SW480 (cell line): ENCODE measurements at regions not wholly inside any gene's neighbourhood (a gene's known extent, or its start where the extent isn't known, plus 50 kb on each side); places are given as distances from the start of the nearest gene placed in this dataset.
A peak's percentile ranks its signal among the peaks of the same experiment; 100 is the strongest.

Experiments
- DNase-seq: peaks from one replicate; pipeline ENCODE4 v3.0.0-alpha.2; 2016; ENCODE audit warnings: low spot score

GRCh38 chr12:107282628-107283027 is 189.3 kb upstream of the CRY1 start:
- no peak for DNase-seq

GRCh38 chr12:107283652-107284051 is 190.3 kb upstream of the CRY1 start:
- no peak for DNase-seq

- DNase-seq = no peak
Measured at GRCh38 chr12:107284692-107285091, 191.3 kb upstream of the CRY1 start.

- no peak for DNase-seq
Measured at GRCh38 chr12:107287436-107288413, 194.4 kb upstream of the CRY1 start.

- no peak for DNase-seq
Measured at GRCh38 chr12:107288414-107289127, 195.2 kb upstream of the CRY1 start.

- no peak for DNase-seq
Measured at GRCh38 chr12:107291018-107291417, 197.7 kb upstream of the CRY1 start.

GRCh38 chr12:107296681-107297089 is 203.3 kb upstream of the CRY1 start:
- DNase-seq = peak; percentile 71

- no peak for DNase-seq
Measured at GRCh38 chr12:107302649-107303341, 209.4 kb upstream of the CRY1 start.

GRCh38 chr12:107304588-107305532 is 211.5 kb upstream of the CRY1 start:
- DNase-seq = no peak

GRCh38 chr12:107306141-107306659 is 212.9 kb upstream of the CRY1 start:
- DNase-seq = no peak

GRCh38 chr12:107308310-107308709 is 215.0 kb upstream of the CRY1 start:
- DNase-seq = no peak

GRCh38 chr12:107309020-107309419 is 215.7 kb upstream of the CRY1 start:
- DNase-seq = no peak

GRCh38 chr12:107310621-107311020 is 217.3 kb upstream of the CRY1 start:
- DNase-seq = peak; percentile 44

GRCh38 chr12:107311682-107312081 is 218.3 kb upstream of the CRY1 start:
- no peak for DNase-seq

GRCh38 chr12:107317751-107318555 is 224.6 kb upstream of the CRY1 start:
- DNase-seq = peak; percentile 92

- no peak for DNase-seq
Measured at GRCh38 chr12:107318556-107318805, 225.1 kb upstream of the CRY1 start.

GRCh38 chr12:107318806-107319532 is 225.6 kb upstream of the CRY1 start:
- DNase-seq = peak; percentile 46

GRCh38 chr12:107319533-107320032 is 226.2 kb upstream of the CRY1 start:
- no peak for DNase-seq
